ENCODE measurements at regions not wholly inside any gene's neighbourhood (a gene's known extent, or its start where the extent isn't known, plus 50 kb on each side); places are given as distances from the start of the nearest gene placed in this dataset.

GRCh38 chr14:82116721-82117120, 583.1 kb upstream of the SEL1L start:
- ChIA-PET POLR2A (no interaction called here), CTCF (no interaction called here)

GRCh38 chr14:82122655-82123054, 589.0 kb upstream of the SEL1L start:
- no peak overlapping the region for H3K27ac ChIP-seq (ENCODE audit: extremely low read depth, low read depth, low read length)
- H3K4me1 ChIP-seq (ENCODE audit: control insufficient read depth, insufficient read depth, low read length) = no peaks in the 10 kb centered on the region
- no peaks in the 10 kb centered on the region for H3K36me3 ChIP-seq (ENCODE audit: control insufficient read depth in 2 of 2, insufficient read depth in 1 of 2, low read length in 2 of 2)
- ChIA-PET CTCF (no interaction called here), POLR2A (no interaction called here)
- no peaks in the 10 kb centered on the region for H3K9me3 ChIP-seq (ENCODE audit: control insufficient read depth, insufficient read depth, low read depth, low read length)
- no peak overlapping the region for H3K4me3 ChIP-seq (ENCODE audit: low read depth, low read length)
- TF ChIP-seq ZNF394 (tag by site-specific recombination; IDR thresholded peaks at IDR 0.05; ENCODE audit: borderline replicate concordance) (no peak), ZNF707 (tag by site-specific recombination; IDR thresholded peaks at IDR 0.05) (no peak), CTCF (tag by site-specific recombination; IDR thresholded peaks at IDR 0.05) (no peak), ZNF555 (tag by site-specific recombination; conservative IDR thresholded peaks at IDR 0.05) (no peak), ZNF747 (tag by site-specific recombination; IDR thresholded peaks at IDR 0.05) (no peak), ZNF148 (tag by site-specific recombination; IDR thresholded peaks at IDR 0.05; ENCODE audit: borderline replicate concordance) (no peak), GLI4 (tag by site-specific recombination; IDR thresholded peaks at IDR 0.05) (no peak), ZNF692 (tag by site-specific recombination; IDR thresholded peaks at IDR 0.05) (no peak), ZNF560 (tag by site-specific recombination; IDR thresholded peaks at IDR 0.05; ENCODE audit: borderline replicate concordance) (no peak), ZNF140 (tag by site-specific recombination; IDR thresholded peaks at IDR 0.05) (no peak), ZNF529 (tag by site-specific recombination; IDR thresholded peaks at IDR 0.05; ENCODE audit: insufficient replicate concordance) (no peak), ZSCAN4 (tag by site-specific recombination; IDR thresholded peaks at IDR 0.05) (no peak), ZNF280D (tag by site-specific recombination; IDR thresholded peaks at IDR 0.05) (no peak)

More at GRCh38 chr14:82116721-82117120, 583.1 kb upstream of the SEL1L start:
- H3K4me1 ChIP-seq (ENCODE audit: control insufficient read depth, insufficient read depth, low read length) = no peaks in the 10 kb centered on the region
- H3K4me3 ChIP-seq (ENCODE audit: low read depth, low read length) = no peak overlapping the region
- H3K9me3 ChIP-seq (ENCODE audit: control insufficient read depth, insufficient read depth, low read depth, low read length) = no peaks in the 10 kb centered on the region
- H3K27ac ChIP-seq (ENCODE audit: extremely low read depth, low read depth, low read length) = no peak overlapping the region
- TF ChIP-seq ZBTB6 (tag by site-specific recombination; IDR thresholded peaks at IDR 0.05) (no peak), ZNF623 (tag by site-specific recombination; IDR thresholded peaks at IDR 0.05) (no peak), ZNF660 (tag by site-specific recombination; IDR thresholded peaks at IDR 0.05) (no peak), KLF16 (tag by site-specific recombination; IDR thresholded peaks at IDR 0.05) (no peak), ZBTB49 (tag by site-specific recombination; IDR thresholded peaks at IDR 0.05; ENCODE audit: low read depth) (no peak), ZNF416 (tag by site-specific recombination; IDR thresholded peaks at IDR 0.05) (no peak), EGR2 (tag by site-specific recombination; IDR thresholded peaks at IDR 0.05; ENCODE audit: low read depth) (no peak), GFI1B (tag by site-specific recombination; IDR thresholded peaks at IDR 0.05) (no peak)
- no peaks in the 10 kb centered on the region for H3K36me3 ChIP-seq (ENCODE audit: control insufficient read depth in 2 of 2, insufficient read depth in 1 of 2, low read length in 2 of 2)
